Umbilical cord (tissue), 1 donor: ENCODE measurements at regions not wholly inside any gene's neighbourhood (a gene's known extent, or its start where the extent isn't known, plus 50 kb on each side); places are given as distances from the start of the nearest gene placed in this dataset.

Experiments used
- DNase-seq: peaks from one replicate; pipeline ENCODE4 v3.0.0-alpha.2; 2015; ENCODE audit warnings: low spot score

DNA sequence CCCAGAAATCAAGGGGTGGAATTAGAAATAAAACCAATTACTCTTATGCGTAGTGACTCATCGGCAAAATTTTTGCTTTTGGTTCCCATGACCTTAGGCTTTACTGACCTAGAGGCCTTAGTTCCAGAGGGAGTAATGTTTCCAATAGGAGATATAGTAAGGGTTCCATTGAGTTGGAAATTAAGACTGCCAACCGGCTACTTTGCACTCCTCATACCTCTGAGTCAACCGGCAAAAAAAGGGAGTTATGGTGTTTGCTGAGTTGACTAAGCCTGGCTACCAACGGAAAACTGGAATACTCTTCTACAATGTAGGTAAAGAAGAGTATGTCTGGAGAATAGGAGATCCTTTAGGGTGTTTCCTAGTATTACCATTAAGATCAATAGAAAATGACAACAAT lies 919.8 kb downstream of the CENPC start:
- no peak for DNase-seq

DNA sequence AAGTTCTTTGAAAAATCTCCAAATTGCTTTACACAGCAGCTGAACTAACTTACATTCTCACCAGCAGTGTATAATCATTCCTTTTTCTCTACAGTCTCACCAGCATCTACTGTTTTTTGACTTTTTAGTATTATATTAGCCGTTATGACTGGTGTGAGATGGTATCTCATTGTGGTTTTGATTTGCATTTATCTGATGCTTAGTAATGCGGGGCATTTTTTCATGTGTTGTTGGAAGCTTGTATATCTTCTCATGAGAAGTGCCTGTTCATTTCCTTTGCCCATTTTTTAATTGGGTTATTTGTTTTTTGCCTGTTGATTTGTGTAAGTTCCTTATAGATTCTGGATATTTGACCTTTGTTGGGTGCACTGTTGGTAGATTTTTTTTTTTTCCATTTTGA lies 931.7 kb downstream of the CENPC start:
- DNase-seq, result no peak

- DNase-seq, result no peak
Measured at GRCh38 chr4:66609014-66609413, 936.3 kb downstream of the CENPC start.

GRCh38 chr4:66606908-66607307 lies 936.6 kb upstream of the EPHA5 start:
- no peak for DNase-seq

GRCh38 chr4:66606215-66606614 lies 935.9 kb upstream of the EPHA5 start:
- DNase-seq, result no peak

GRCh38 chr4:66604192-66604591 lies 933.9 kb upstream of the EPHA5 start:
- no peak for DNase-seq

DNA sequence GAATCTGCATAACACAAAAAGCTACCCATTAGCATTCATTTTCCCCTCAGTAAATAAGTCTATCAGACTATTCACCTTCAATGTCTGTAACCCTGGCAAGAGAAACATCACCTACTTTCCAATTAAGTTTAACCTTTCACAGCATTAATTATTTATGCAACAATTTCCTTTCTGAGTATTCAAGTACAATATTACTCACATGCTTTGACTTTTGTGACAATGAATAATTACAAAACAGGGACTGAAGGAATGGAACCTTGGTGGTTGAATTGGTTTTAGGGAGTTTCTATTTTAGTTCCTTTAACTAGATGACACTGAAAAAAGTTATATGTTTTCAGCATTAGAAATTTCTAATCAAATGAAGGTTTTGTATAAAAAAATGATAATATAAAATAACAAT lies 932.3 kb upstream of the EPHA5 start:
- no peak for DNase-seq

- DNase-seq, result no peak
Measured at GRCh38 chr4:66591968-66592367, 921.7 kb upstream of the EPHA5 start.

DNA sequence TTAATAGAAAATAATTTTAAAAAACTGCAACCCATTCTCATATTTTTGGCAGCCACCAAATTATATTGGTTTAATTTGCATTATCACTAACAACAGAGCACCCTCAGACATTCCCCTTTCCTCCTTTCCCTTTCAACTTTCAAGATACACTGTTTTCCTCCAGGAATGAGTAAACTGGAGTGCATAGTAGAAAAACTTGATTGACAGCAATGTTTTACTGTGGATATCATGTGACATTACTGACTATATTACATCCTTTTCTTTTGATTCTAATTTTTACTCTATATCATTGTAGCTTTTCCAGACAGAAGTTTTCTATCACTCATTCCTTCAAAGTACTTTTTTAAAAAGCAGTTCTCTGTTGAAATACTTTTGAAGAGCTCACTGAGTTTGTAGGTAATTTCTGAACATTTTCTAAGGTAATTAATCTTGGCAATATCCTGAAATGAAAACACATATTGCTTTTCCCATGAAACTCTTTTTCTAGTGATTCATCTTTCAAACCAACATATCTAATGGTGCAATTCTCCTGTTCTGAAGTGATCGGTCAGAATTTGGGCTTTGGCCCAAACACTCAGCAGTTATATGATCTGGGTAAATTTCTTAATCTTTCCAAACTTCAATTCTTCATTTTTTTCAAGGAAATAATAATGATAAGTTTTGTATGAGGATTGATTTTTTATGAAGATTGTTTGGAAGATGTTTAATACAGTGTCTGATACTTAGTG lies 920.4 kb upstream of the EPHA5 start:
- no peak for DNase-seq

DNA sequence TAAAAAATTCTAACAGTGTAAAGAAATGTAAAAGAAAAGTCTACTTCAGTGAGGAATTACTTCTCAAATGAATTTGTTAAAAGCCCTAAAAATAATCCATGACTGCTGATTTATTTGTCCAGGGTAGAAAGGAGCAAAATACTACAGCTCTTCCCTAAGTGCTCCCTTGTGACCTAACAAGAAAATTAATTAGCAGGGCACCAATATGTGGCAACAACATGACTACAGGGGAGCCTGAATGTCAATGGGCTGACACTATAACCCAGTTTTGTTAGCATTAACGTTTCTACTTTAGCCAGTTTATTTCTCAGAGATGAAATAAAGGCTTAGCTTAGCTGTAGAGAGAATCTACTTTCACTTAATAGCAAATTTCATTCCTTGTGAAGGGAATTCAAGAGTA lies 918.9 kb upstream of the EPHA5 start:
- no peak for DNase-seq

DNA sequence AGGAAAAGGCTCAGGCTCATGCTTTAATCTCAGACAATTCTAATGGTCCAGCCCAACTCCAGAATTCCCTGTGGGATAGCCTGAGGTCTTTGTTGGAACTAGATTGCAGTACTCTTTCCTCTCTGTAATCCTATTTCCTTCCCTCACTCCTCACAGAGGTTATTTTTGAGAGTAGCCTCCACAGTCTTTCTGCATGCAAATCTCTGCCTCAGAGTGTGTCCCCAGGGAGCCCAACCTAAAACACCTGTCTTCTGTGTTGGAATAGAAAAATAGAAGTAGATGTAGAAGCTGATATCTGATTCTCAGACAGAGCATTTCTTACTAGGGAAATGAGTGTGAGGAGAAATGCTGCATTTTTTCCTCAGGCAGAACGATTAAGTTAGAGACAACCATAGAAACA lies 915.5 kb upstream of the EPHA5 start:
- no peak for DNase-seq

- DNase-seq, result no peak
Measured at GRCh38 chr4:66577922-66578321, 907.6 kb upstream of the EPHA5 start.

DNA sequence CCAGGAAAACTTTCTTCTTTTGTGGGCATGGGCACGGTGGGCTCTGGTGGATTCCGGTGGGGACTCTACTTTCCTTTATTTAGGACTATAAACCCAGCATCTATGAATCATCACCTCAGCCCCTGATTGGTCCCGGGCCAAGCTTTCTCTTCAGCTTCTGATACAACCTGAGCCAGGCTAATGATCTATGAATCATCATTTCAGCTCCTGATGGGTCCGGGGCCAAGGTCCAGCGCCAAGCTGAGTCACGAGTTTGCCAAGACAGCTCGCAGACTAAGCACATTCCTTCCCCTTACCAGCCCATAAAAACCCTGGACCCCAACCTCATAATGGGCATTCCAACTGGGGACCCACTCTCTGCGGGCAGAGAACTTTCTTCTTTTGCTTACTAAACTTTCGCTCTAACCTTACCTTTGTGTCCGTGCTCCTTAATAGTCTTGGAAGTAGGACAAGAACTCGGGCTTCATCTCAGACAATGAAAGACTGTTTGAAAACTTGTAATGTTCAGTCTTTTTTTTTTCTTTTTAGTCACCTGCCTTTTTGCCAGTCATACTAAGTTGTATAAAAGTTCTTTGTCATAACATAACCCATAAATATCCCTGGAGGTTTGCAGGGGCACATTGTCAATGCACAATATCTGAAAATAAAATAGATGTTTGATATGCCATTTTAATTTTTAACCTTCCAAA lies 904.9 kb upstream of the EPHA5 start:
- DNase-seq, result no peak

- DNase-seq, result no peak
Measured at GRCh38 chr4:66574145-66574978, 904.1 kb upstream of the EPHA5 start.

DNA sequence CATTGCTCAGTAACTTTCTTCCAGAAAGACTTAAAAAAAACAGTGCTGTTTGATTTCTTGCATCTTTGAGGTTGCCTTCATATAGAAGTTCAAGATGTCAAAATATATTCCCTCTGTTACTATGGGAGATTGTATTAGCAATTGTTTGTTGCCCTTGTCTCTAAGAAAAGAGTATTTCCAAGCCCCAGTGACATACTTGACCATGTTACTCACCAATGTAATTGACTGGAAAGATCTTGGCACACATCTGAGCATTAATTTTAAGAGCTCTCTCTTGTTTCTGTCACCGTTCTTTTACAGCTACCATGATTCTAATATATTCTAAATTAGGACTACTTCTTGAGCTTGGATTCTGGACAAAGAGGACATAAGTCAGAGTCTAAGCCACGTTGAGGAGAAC lies 902.7 kb upstream of the EPHA5 start:
- no peak for DNase-seq

GRCh38 chr4:66571145-66571695 lies 900.9 kb upstream of the EPHA5 start:
- DNase-seq, result no peak

DNA sequence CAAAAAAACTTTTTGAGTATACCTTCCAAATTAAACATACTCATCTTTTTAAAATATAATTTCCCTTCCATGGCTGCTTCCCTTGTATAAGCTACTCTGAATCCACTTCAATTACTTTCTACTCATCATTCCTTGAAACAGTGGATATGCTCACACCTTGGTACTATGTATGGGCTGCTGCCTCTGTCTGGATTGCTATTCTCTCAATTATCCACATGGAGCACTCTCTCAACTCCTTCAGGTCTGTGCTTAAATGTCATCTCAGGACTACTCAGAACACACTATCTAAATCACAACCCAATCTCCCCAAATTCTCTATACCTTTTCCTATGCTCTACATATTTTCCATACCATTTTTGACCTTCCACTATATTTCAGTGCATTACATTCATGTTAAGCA lies 898.9 kb upstream of the EPHA5 start:
- DNase-seq, result no peak

GRCh38 chr4:66568431-66568830 lies 898.1 kb upstream of the EPHA5 start:
- DNase-seq, result no peak

DNA sequence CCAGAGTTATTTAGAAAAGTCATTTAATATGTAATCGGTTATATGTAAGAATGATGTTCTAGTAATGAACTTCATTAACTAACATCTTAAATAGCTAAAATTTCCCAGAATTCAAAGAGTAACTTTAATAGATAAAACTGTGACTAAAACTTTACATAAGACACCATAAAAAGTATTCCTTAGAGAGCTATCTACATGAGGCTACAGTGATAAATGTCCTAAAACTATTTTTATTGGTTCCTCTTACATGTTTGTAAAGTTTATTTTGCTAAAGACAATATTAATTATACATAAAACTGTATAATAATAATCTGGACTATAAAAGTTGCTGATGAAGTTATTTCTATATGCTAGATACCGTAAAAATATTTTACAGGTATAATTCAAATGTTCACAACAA lies 897.7 kb upstream of the EPHA5 start:
- no peak for DNase-seq

- DNase-seq, result no peak
Measured at GRCh38 chr4:66567551-66567950, 897.3 kb upstream of the EPHA5 start.

GRCh38 chr4:66565801-66566200 lies 895.5 kb upstream of the EPHA5 start:
- DNase-seq, result peak; percentile 44

DNA sequence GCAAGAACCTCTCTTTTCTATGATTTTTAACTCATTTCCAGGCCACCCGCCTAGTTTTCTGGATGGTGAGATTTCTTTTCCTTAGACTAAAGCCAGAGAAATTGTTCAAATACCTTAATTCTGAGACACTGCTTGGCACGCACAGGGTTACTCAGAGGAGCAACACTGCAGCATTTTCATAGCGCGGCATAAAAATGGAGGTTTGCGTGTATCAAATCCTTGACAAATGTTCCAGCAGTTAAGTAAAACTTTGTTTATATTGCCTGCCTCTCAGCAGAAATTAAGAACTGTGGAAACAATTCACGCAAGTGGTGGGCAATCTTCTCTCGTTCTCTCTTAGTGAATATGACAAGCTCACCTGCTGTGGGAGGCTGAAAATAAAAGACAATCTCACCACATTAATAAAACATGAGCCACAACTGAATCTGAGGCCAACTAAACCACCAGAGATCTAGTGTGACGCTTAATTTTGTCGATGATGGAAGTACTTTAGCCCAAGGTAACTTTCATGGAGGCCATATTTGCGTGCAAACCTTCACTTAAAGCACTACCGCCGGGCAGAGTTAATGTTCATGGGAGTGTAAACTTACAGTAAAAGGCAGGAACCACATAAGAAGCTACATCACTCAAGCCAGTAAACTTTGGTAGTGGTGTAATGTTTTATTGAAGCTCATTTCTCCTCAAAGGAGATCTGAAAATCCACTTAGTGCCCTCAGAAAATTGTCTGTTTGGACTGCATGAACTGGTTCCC lies 894.8 kb upstream of the EPHA5 start:
- peak; percentile 32 for DNase-seq
